ENCODE measurements at regions not wholly inside any gene's neighbourhood (a gene's known extent, or its start where the extent isn't known, plus 50 kb on each side); places are given as distances from the start of the nearest gene placed in this dataset.

DNA sequence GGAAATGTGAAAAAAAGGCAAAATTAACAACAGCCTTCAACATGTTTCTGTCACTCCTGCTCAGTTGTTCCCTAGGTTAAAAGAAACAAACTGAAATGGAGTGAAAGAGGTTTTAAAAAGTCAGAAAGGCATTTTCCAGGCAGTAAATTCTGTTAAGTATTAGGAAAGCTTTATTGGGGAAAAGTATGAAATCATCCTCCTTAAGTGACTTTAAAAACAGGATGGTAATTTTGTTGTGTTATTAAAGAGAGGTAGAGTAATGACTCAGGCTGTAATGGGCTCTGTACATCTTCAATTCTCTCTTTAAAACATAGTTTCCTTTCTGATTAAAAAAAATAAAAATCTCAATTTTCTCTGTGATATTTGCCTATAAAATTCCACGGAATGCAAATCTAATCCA lies 81.1 kb downstream of the OTOL1 start:
- Histone ChIP-seq H3K27ac (no peak overlapping the region), H3K4me1 (no peaks in the 10 kb centered on the region), H3K4me3 (no peak overlapping the region), H3K9me3 (no peaks in the 10 kb centered on the region), H3K27me3 (no peaks in the 10 kb centered on the region), H3K36me3 (no peaks in the 10 kb centered on the region)
- ATAC-seq = no peak
- 93 to 100% methylated on average over 1 of the region's 1 CpG for WGBS, 2 donors (ENCODE audit: low coverage in 1 of 2)
- TF ChIP-seq POLR2A (IDR thresholded peaks at IDR 0.05) = no peak
- TF ChIP-seq POLR2AphosphoS5 (IDR thresholded peaks at IDR 0.05) = no peak
- no peak for TF ChIP-seq EP300 (IDR thresholded peaks at IDR 0.05)
- TF ChIP-seq CTCF (IDR thresholded peaks at IDR 0.05) = no peak

DNA sequence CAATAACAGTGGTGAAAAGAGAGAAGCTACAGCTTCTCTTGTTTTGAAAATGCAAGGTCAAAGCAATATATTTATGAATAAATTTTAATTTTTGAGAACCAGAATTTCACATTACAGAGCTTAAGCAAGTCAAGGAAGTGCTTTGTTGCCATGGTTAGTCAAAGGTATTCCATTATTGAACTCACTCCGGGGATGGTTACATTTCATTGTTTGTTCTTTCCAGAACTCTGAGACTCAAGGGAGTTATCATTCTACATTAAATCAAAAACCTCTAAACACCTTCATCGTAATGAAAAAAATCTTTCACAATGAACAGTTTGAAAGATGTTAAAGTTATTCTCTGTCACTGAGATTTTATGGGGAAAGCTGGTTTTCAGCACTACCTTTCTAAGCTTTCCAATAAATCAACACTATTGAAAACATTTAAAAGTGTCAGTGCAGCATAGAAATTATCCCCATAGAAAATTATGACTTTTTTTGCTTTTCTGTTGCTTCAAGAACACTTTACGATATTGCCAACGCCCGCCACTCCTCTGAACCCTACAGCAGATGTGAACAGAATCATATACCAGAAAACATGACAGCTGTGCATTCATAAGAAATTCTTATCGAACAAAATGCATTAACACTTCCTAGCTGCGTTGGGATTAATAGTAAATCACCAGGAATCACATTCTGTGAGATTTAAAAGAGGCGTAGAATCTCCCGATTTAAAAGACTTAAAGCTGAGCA lies 83.0 kb downstream of the OTOL1 start:
- no peaks in the 10 kb centered on the region for H3K27me3 ChIP-seq
- H3K27ac ChIP-seq = no peak overlapping the region
- H3K36me3 ChIP-seq = no peaks in the 10 kb centered on the region
- H3K9me3 ChIP-seq = no peaks in the 10 kb centered on the region
- no peak for ATAC-seq
- H3K4me3 ChIP-seq = no peak overlapping the region
- no peaks in the 10 kb centered on the region for H3K4me1 ChIP-seq
- TF ChIP-seq POLR2A (IDR thresholded peaks at IDR 0.05) = no peak
- TF ChIP-seq CTCF (IDR thresholded peaks at IDR 0.05) = no peak
- TF ChIP-seq POLR2AphosphoS5 (IDR thresholded peaks at IDR 0.05) = no peak
- no peak for TF ChIP-seq EP300 (IDR thresholded peaks at IDR 0.05)
- WGBS, 2 donors (ENCODE audit: low coverage in 1 of 2) = 74 to 80% methylated on average over 9 of the region's 9 CpGs

DNA sequence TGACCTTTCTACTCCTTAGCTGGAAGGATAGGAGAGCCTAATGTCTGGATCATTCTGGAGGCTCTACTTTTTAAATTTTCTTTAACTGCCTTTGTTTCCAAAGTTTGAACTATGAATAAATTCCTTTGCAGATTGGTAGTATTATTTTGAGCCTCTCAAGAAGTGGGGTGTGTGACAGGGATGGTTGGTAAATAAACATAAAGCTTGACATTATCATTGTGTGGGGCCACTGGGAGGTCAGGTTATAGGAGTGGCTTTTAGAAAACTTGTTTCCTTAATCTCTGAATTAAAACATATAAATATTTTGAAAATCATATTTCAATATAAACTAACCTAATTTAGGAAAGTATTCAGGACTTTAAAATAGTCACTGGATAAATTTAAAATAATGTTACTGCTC lies 89.3 kb downstream of the OTOL1 start:
- ATAC-seq = no peak

DNA sequence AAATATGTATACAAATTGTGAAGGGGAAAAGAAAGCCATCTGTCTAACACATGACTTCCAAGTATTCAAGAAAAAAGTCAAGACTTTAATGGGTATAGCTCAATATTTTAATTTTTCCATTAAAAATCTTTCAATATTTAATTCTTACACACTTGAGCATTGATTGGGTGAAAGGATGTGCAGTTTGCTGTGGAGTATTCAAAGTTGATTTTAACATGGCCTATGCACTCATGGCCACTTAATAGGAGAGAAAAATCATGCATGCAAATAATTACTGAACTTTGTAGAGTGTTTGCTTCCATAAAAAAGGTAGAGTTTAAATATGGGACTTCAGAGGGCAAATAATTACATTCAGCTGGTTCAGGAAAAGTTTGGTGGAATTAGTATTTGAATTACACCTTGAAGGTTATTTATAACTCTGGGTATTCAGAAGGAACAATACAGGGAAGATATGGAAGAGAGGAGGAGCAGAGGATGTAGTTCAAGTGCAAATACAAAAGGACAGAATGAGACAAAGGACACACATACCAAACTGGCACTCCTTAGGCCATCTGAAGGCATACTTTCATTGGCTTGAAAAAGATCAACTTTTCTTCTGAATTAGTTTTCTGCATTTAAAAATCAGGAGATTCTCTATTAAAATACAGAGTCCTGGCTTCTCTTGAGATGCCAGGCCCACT lies 90.1 kb downstream of the OTOL1 start:
- no peak overlapping the region for H3K4me3 ChIP-seq
- H3K4me1 ChIP-seq = no peaks in the 10 kb centered on the region
- H3K27me3 ChIP-seq = no peaks in the 10 kb centered on the region
- no peak for ATAC-seq
- TF ChIP-seq POLR2AphosphoS5 (IDR thresholded peaks at IDR 0.05) (no peak), EP300 (IDR thresholded peaks at IDR 0.05) (no peak), POLR2A (IDR thresholded peaks at IDR 0.05) (no peak), CTCF (IDR thresholded peaks at IDR 0.05) (no peak)
- no peaks in the 10 kb centered on the region for H3K36me3 ChIP-seq
- H3K27ac ChIP-seq = no peak overlapping the region
- no peaks in the 10 kb centered on the region for H3K9me3 ChIP-seq

More for the DNA sequence above, 89.3 kb downstream of the OTOL1 start:
- Histone ChIP-seq H3K9me3 (no peaks in the 10 kb centered on the region), H3K4me3 (no peak overlapping the region), H3K27me3 (no peaks in the 10 kb centered on the region), H3K4me1 (no peaks in the 10 kb centered on the region), H3K27ac (no peak overlapping the region), H3K36me3 (no peaks in the 10 kb centered on the region)
- no peak for TF ChIP-seq POLR2A (IDR thresholded peaks at IDR 0.05)
- TF ChIP-seq CTCF (IDR thresholded peaks at IDR 0.05) = no peak
- no peak for TF ChIP-seq POLR2AphosphoS5 (IDR thresholded peaks at IDR 0.05)
- TF ChIP-seq EP300 (IDR thresholded peaks at IDR 0.05) = no peak

- Histone ChIP-seq H3K9me3 (no peaks in the 10 kb centered on the region), H3K4me1 (no peaks in the 10 kb centered on the region), H3K4me3 (no peak overlapping the region), H3K27me3 (no peaks in the 10 kb centered on the region), H3K36me3 (no peaks in the 10 kb centered on the region), H3K27ac (no peak overlapping the region)
- 81 to 100% methylated on average over 1 to 2 of the region's 2 CpGs for whole genome bisulfite sequencing, 2 donors (ENCODE audit: low coverage in 1 of 2)
- TF ChIP-seq POLR2A (IDR thresholded peaks at IDR 0.05) (no peak), EP300 (IDR thresholded peaks at IDR 0.05) (no peak), CTCF (IDR thresholded peaks at IDR 0.05) (no peak), POLR2AphosphoS5 (IDR thresholded peaks at IDR 0.05) (no peak)
- no peak for ATAC-seq
These were observed 102.0 kb downstream of the OTOL1 start for GRCh38 chr3:161598639-161599038.

Measured in gastroesophageal sphincter (tissue), 4 donors.